ENCODE measurements at regions not wholly inside any gene's neighbourhood (a gene's known extent, or its start where the extent isn't known, plus 50 kb on each side); places are given as distances from the start of the nearest gene placed in this dataset.

- TF ChIP-seq CTCF (IDR thresholded peaks at IDR 0.05; ENCODE audit: insufficient read depth, low read length), result no peak
- no peak for TF ChIP-seq POLR2AphosphoS5 (IDR thresholded peaks at IDR 0.05; ENCODE audit: low read depth)
- TF ChIP-seq REST (IDR thresholded peaks at IDR 0.05; ENCODE audit: insufficient replicate concordance, low read depth), result no peak
- no peak for TF ChIP-seq SPI1 (IDR thresholded peaks at IDR 0.05; ENCODE audit: borderline replicate concordance, low read depth)
- TF ChIP-seq GABPA (IDR thresholded peaks at IDR 0.05; ENCODE audit: low read depth), result no peak
These were observed 50.2 kb upstream of the ELK3 start for GRCh38 chr12:96143827-96144565.
